ENCODE measurements at regions not wholly inside any gene's neighbourhood (a gene's known extent, or its start where the extent isn't known, plus 50 kb on each side); places are given as distances from the start of the nearest gene placed in this dataset.
A peak's percentile ranks its signal among the peaks of the same experiment; 100 is the strongest.

DNA sequence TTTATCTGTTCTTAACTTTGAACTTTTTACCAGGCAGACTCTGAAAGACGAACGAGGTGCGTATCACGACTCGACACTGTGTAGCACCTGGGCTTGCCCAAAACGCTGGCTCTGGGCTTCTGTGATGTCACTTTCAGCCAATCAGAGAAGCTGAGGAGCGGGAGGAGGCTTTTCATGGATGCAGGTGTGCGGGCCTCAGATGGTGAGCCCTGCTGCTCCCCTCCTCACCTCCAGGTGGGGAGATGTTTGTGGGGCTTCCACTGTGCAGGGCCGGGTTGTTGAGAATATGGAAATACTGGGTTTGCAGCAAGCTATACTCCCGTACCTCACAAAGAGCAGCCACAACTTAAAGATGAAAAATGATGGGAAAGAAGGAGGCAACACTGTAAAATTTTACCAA is 246.3 kb downstream of the IRX2 start:
- Mint-ChIP-seq H3K27ac (ENCODE audit: unreplicated experiment) (no peak overlapping the region), H3K9me3 (ENCODE audit: unreplicated experiment) (peaks cover 54% of the 10 kb centered on the region), H3K4me1 (ENCODE audit: unreplicated experiment) (no peaks in the 10 kb centered on the region), H3K4me3 (ENCODE audit: unreplicated experiment) (no peak overlapping the region), H3K27me3 (ENCODE audit: unreplicated experiment) (no peaks in the 10 kb centered on the region), H3K36me3 (ENCODE audit: unreplicated experiment) (no peaks in the 10 kb centered on the region)
- TF ChIP-seq, protein P1, sequence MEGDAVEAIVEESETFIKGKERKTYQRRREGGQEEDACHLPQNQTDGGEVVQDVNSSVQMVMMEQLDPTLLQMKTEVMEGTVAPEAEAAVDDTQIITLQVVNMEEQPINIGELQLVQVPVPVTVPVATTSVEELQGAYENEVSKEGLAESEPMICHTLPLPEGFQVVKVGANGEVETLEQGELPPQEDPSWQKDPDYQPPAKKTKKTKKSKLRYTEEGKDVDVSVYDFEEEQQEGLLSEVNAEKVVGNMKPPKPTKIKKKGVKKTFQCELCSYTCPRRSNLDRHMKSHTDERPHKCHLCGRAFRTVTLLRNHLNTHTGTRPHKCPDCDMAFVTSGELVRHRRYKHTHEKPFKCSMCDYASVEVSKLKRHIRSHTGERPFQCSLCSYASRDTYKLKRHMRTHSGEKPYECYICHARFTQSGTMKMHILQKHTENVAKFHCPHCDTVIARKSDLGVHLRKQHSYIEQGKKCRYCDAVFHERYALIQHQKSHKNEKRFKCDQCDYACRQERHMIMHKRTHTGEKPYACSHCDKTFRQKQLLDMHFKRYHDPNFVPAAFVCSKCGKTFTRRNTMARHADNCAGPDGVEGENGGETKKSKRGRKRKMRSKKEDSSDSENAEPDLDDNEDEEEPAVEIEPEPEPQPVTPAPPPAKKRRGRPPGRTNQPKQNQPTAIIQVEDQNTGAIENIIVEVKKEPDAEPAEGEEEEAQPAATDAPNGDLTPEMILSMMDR (IDR thresholded peaks at IDR 0.05), result no peak
- DNase-seq (ENCODE audit: extremely low spot score, unreplicated experiment), result no peak

GRCh38 chr5:2502970-2503594 is 248.4 kb downstream of the IRX2 start:
- no peaks in the 10 kb centered on the region for H3K4me1 Mint-ChIP-seq (ENCODE audit: unreplicated experiment)
- no peak for DNase-seq (ENCODE audit: extremely low spot score, unreplicated experiment)
- H3K4me3 Mint-ChIP-seq (ENCODE audit: unreplicated experiment), result no peak overlapping the region
- no peaks in the 10 kb centered on the region for H3K36me3 Mint-ChIP-seq (ENCODE audit: unreplicated experiment)
- no peaks in the 10 kb centered on the region for H3K27me3 Mint-ChIP-seq (ENCODE audit: unreplicated experiment)
- TF ChIP-seq, protein P1 (IDR thresholded peaks at IDR 0.05), result no peak
- H3K9me3 Mint-ChIP-seq (ENCODE audit: unreplicated experiment), result peaks cover 51% of the 10 kb centered on the region
- no peak overlapping the region for H3K27ac Mint-ChIP-seq (ENCODE audit: unreplicated experiment)

- Mint-ChIP-seq H3K27ac (ENCODE audit: unreplicated experiment) (no peak overlapping the region), H3K4me3 (ENCODE audit: unreplicated experiment) (no peak overlapping the region), H3K9me3 (ENCODE audit: unreplicated experiment) (peaks cover 52% of the 10 kb centered on the region), H3K27me3 (ENCODE audit: unreplicated experiment) (no peaks in the 10 kb centered on the region), H3K4me1 (ENCODE audit: unreplicated experiment) (no peaks in the 10 kb centered on the region), H3K36me3 (ENCODE audit: unreplicated experiment) (no peaks in the 10 kb centered on the region)
- TF ChIP-seq, protein P1 (IDR thresholded peaks at IDR 0.05), result no peak
- DNase-seq (ENCODE audit: extremely low spot score, unreplicated experiment), result no peak
Measured at GRCh38 chr5:2499917-2500316, 251.6 kb downstream of the IRX2 start.

GRCh38 chr5:2496891-2497290 is 254.6 kb downstream of the IRX2 start:
- H3K27ac Mint-ChIP-seq (ENCODE audit: unreplicated experiment), result no peak overlapping the region
- H3K27me3 Mint-ChIP-seq (ENCODE audit: unreplicated experiment), result no peaks in the 10 kb centered on the region
- no peak overlapping the region for H3K4me3 Mint-ChIP-seq (ENCODE audit: unreplicated experiment)
- no peak for DNase-seq (ENCODE audit: extremely low spot score, unreplicated experiment)
- H3K36me3 Mint-ChIP-seq (ENCODE audit: unreplicated experiment), result no peaks in the 10 kb centered on the region
- TF ChIP-seq, protein P1 (IDR thresholded peaks at IDR 0.05), result no peak
- no peaks in the 10 kb centered on the region for H3K4me1 Mint-ChIP-seq (ENCODE audit: unreplicated experiment)
- H3K9me3 Mint-ChIP-seq (ENCODE audit: unreplicated experiment), result peaks cover 33% of the 10 kb centered on the region

GRCh38 chr5:2496126-2496525 is 255.4 kb downstream of the IRX2 start:
- TF ChIP-seq, protein P1 (IDR thresholded peaks at IDR 0.05), result no peak
- Mint-ChIP-seq H3K9me3 (ENCODE audit: unreplicated experiment) (peaks cover 26% of the 10 kb centered on the region), H3K27me3 (ENCODE audit: unreplicated experiment) (no peaks in the 10 kb centered on the region), H3K4me1 (ENCODE audit: unreplicated experiment) (no peaks in the 10 kb centered on the region), H3K4me3 (ENCODE audit: unreplicated experiment) (no peak overlapping the region), H3K27ac (ENCODE audit: unreplicated experiment) (no peak overlapping the region), H3K36me3 (ENCODE audit: unreplicated experiment) (no peaks in the 10 kb centered on the region)
- peak; percentile 71 for DNase-seq (ENCODE audit: extremely low spot score, unreplicated experiment)
